Endodermal cell (in vitro differentiated cells): ENCODE measurements at regions not wholly inside any gene's neighbourhood (a gene's known extent, or its start where the extent isn't known, plus 50 kb on each side); places are given as distances from the start of the nearest gene placed in this dataset.
"Not testable (repeated sequence)": the region's sequence is repeated elsewhere in the genome, so short reads cannot be mapped to it uniquely, and the experiment has no call there.

Experiments used
- DNase-seq: peaks from one replicate; pipeline ENCODE4 v3.0.0-alpha.2; 2017
- H3K27ac ChIP-seq: 2 replicates; pipeline ENCODE4 v1.5.1; 2013; ENCODE audit warnings: mild to moderate bottlenecking, low read depth, low read length, moderate library complexity
- H3K27me3 ChIP-seq: 2 replicates; pipeline ENCODE4 v1.6.1; 2013; ENCODE audit warnings: mild to moderate bottlenecking, low read length, moderate library complexity; ENCODE audit not compliant: insufficient read depth, control insufficient read depth, poor library complexity, severe bottlenecking
- H3K36me3 ChIP-seq: 2 replicates; pipeline ENCODE4 v1.7.0; 2013; ENCODE audit warnings: mild to moderate bottlenecking, low read length, moderate library complexity; ENCODE audit not compliant: control insufficient read depth, insufficient read depth
- H3K4me1 ChIP-seq: one replicate; pipeline ENCODE4 v1.7.0; 2013; ENCODE audit warnings: low read length; ENCODE audit not compliant: control insufficient read depth, insufficient read depth
- H3K4me3 ChIP-seq: 2 replicates; pipeline ENCODE4 v1.5.1; 2013; ENCODE audit warnings: mild to moderate bottlenecking, low read length, moderate library complexity
- H3K9ac ChIP-seq: 2 replicates; pipeline ENCODE4 v1.6.1; 2013; ENCODE audit warnings: mild to moderate bottlenecking, low read length, moderate library complexity; ENCODE audit not compliant: poor library complexity, severe bottlenecking; ENCODE audit errors: extremely low read depth
- H3K9me3 ChIP-seq: 2 replicates; pipeline ENCODE4 v1.6.1; 2013; ENCODE audit warnings: mild to moderate bottlenecking, low read length, moderate library complexity; ENCODE audit not compliant: control insufficient read depth
- H3K27ac Mint-ChIP-seq: 2 replicates; pipeline ENCODE4 v1.8.0; 2020; ENCODE audit warnings: mixed read lengths
- H3K27me3 Mint-ChIP-seq: 2 replicates; pipeline ENCODE4 v1.8.0; 2021; ENCODE audit warnings: mild to moderate bottlenecking, mixed read lengths; ENCODE audit not compliant: insufficient read depth
- H3K36me3 Mint-ChIP-seq: 2 replicates; pipeline ENCODE4 v1.8.0; 2020; ENCODE audit warnings: low read depth, mixed read lengths
- H3K4me1 Mint-ChIP-seq: 2 replicates; pipeline ENCODE4 v1.8.0; 2020; ENCODE audit warnings: mixed read lengths
- H3K4me3 Mint-ChIP-seq: 2 replicates; pipeline ENCODE4 v1.8.0; 2020; ENCODE audit warnings: mild to moderate bottlenecking, moderate library complexity, mixed read lengths
- H3K9me3 Mint-ChIP-seq: 2 replicates; pipeline ENCODE4 v1.8.0; 2020; ENCODE audit warnings: mild to moderate bottlenecking, mixed read lengths
- WGBS, 2 experiments: methylation state at CpG; one replicate each; pipeline versions ENCODE4 v1.1.5 to v1.1.7; 2013; ENCODE audit warnings: missing lambda C conversion rate in 2 of 2, mixed read lengths in 1 of 2; ENCODE audit not compliant: insufficient coverage in 1 of 2, insufficient read length in 1 of 2; 5-methylcytosine and 5-hydroxymethylcytosine counted together
- TF ChIP-seq, protein P1 (sequence below): fragments of 200-600 bp; sonication (generic); conservative IDR thresholded peaks from 2 replicates; pipeline ENCODE4 v1.5.0; 2021; ENCODE audit warnings: antibody characterized with exemption, mild to moderate bottlenecking

DNA sequence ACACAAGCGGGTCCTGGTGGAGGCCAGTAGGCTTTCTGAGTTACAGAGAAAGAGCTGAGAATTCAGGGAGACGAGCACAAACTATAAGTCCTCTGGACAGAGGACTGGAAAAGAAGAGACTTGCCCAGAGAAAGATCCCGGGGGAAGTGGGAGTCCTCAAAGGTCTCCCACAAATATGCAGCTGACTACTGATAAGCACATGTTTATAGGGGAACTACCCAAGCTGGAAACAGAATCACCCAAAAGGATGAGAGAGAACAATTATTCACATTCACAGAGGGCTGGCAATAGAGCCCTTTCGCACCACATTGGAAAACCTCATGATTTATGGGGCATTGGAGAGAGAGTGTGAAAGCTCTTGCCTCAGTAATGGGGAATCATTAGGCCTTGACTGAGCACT lies 337.6 kb downstream of the IRS1 start:
- Mint-ChIP-seq H3K27me3 (no peaks in the 10 kb centered on the region), H3K4me1 (no peaks in the 10 kb centered on the region), H3K36me3 (peaks cover 1% of the 10 kb centered on the region), H3K27ac (no peak overlapping the region), H3K9me3 (peaks cover 7% of the 10 kb centered on the region), H3K4me3 (no peak overlapping the region)
- Histone ChIP-seq H3K4me3 (no peak overlapping the region), H3K9ac (no peak overlapping the region), H3K9me3 (peaks cover 11% of the 10 kb centered on the region), H3K27ac (no peak overlapping the region), H3K4me1 (no peaks in the 10 kb centered on the region), H3K36me3 (no peaks in the 10 kb centered on the region), H3K27me3 (no peaks in the 10 kb centered on the region)
- TF ChIP-seq, protein P1, sequence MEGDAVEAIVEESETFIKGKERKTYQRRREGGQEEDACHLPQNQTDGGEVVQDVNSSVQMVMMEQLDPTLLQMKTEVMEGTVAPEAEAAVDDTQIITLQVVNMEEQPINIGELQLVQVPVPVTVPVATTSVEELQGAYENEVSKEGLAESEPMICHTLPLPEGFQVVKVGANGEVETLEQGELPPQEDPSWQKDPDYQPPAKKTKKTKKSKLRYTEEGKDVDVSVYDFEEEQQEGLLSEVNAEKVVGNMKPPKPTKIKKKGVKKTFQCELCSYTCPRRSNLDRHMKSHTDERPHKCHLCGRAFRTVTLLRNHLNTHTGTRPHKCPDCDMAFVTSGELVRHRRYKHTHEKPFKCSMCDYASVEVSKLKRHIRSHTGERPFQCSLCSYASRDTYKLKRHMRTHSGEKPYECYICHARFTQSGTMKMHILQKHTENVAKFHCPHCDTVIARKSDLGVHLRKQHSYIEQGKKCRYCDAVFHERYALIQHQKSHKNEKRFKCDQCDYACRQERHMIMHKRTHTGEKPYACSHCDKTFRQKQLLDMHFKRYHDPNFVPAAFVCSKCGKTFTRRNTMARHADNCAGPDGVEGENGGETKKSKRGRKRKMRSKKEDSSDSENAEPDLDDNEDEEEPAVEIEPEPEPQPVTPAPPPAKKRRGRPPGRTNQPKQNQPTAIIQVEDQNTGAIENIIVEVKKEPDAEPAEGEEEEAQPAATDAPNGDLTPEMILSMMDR, result no peak
- WGBS, 2 experiments, result 63 to 73% methylated on average over 3 to 4 of the region's 4 CpGs
- no peak for DNase-seq

DNA sequence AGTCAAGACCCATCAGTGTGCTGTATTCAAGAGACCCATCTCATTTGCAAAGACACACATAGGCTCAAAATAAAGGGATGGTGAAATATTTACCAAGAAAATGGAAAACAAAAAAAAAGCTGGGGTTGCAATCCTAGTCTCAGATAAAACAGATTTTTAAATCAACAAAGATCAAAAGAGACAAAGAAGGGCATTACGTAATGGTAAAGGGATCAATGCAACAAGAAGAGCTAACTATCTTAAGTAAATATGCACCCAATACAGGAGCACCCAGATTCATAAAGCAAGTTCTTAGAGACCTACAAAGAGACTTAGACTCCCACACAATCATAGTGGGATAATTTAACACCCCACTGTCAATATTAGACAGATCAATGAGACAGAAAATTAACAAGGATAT lies 343.5 kb downstream of the IRS1 start:
- not testable (repeated sequence) for H3K27ac Mint-ChIP-seq, H3K36me3 Mint-ChIP-seq, H3K4me3 ChIP-seq, H3K27me3 ChIP-seq, H3K4me1 Mint-ChIP-seq, H3K27me3 Mint-ChIP-seq, H3K9ac ChIP-seq, H3K27ac ChIP-seq, H3K4me1 ChIP-seq, H3K4me3 Mint-ChIP-seq, DNase-seq, H3K36me3 ChIP-seq
- H3K9me3 ChIP-seq, result peaks cover 18% of the 10 kb centered on the region
- 100% methylated on average over 1 of the region's 1 CpG; no CpG with 5 or more reads in 1 of the 2 experiments for WGBS, 2 experiments
- peaks cover 36% of the 10 kb centered on the region for H3K9me3 Mint-ChIP-seq

DNA sequence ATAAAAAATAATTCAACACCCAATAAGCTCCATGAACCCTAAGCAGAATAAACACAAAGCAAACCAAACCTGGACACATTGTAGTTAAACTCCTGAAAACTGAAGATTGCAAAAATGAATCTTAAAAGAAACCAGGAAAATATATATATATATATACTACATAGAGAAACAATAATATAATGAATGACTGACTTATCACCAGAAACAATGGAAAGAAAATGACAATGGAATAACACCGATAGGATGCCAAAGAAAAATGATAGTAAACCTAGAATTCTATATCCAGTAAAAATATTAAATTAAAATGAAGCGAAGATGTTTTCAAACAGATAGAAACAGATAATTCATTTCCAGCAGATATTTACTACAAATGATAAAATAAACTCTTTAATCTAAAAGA lies 346.9 kb downstream of the IRS1 start:
- Mint-ChIP-seq H3K27ac (no peak overlapping the region), H3K9me3 (peaks cover 36% of the 10 kb centered on the region), H3K4me3 (no peak overlapping the region), H3K27me3 (no peaks in the 10 kb centered on the region), H3K36me3 (peaks cover 2% of the 10 kb centered on the region), H3K4me1 (peaks cover 3% of the 10 kb centered on the region)
- H3K4me3 ChIP-seq, result no peak overlapping the region
- TF ChIP-seq, protein P1, result no peak
- no peaks in the 10 kb centered on the region for H3K4me1 ChIP-seq
- no CpG with 5 or more reads among the region's 2 CpGs for WGBS, 2 experiments
- H3K27ac ChIP-seq, result no peak overlapping the region
- H3K9ac ChIP-seq, result no peak overlapping the region
- no peak for DNase-seq
- H3K27me3 ChIP-seq, result no peaks in the 10 kb centered on the region
- peaks cover 18% of the 10 kb centered on the region for H3K9me3 ChIP-seq
- no peaks in the 10 kb centered on the region for H3K36me3 ChIP-seq

DNA sequence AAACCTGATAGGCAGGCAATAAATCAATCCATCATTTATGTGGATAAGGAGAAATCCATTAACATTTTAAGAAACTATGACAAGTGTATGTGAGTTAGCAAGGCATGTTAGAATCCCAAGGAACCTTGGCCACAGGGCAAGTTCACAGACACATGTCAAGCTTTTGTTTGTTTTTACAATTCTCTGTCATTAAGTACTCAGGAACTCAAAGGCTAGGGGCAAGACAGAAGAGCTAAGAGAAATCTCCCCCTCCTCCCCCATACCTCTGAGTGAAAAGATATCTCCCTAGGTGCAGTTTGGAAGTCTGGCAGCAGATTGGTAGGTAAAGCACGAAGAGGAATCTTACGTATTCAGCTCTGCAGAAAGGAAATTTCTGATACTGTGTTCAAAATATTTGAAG lies 348.1 kb downstream of the IRS1 start:
- DNase-seq, result no peak
- 87% methylated on average over 2 of the region's 2 CpGs; no CpG with 5 or more reads in 1 of the 2 experiments for WGBS, 2 experiments

More for the DNA sequence above, 348.1 kb downstream of the IRS1 start:
- Mint-ChIP-seq H3K4me1 (peaks cover 3% of the 10 kb centered on the region), H3K36me3 (no peaks in the 10 kb centered on the region), H3K27ac (no peak overlapping the region), H3K4me3 (no peak overlapping the region), H3K9me3 (peaks cover 30% of the 10 kb centered on the region), H3K27me3 (no peaks in the 10 kb centered on the region)
- Histone ChIP-seq H3K27me3 (no peaks in the 10 kb centered on the region), H3K27ac (no peak overlapping the region), H3K9me3 (peaks cover 18% of the 10 kb centered on the region), H3K4me1 (no peaks in the 10 kb centered on the region), H3K36me3 (no peaks in the 10 kb centered on the region), H3K4me3 (no peak overlapping the region), H3K9ac (no peak overlapping the region)
- TF ChIP-seq, protein P1, result no peak
